GM23338 (cell line): ENCODE measurements at regions not wholly inside any gene's neighbourhood (a gene's known extent, or its start where the extent isn't known, plus 50 kb on each side); places are given as distances from the start of the nearest gene placed in this dataset.

ENCODE experiments used
- ATAC-seq: fragments of 200-7000 bp; cut with Tn5 transposase; 3 replicates; pipeline ENCODE4 v1.9.1; 2020
- DNase-seq: peaks from one replicate; pipeline ENCODE4 v3.0.0-alpha.2; 2015; ENCODE audit warnings: low spot score
- H2AFZ ChIP-seq: fragments of 200-600 bp; sonication (generic); 2 replicates; pipeline ENCODE4 v1.8.0; 2016; ENCODE audit warnings: antibody characterized with exemption, mild to moderate bottlenecking, moderate library complexity
- H3F3A ChIP-seq: fragments of 200-600 bp; sonication (generic); replicated peaks from 2 replicates; pipeline ENCODE4 v1.8.0; 2017; ENCODE audit warnings: antibody characterized with exemption, mixed run types, low read depth
- H3K27ac ChIP-seq: fragments of 200-600 bp; sonication (generic); 2 replicates; pipeline ENCODE4 v1.6.1; 2016; ENCODE audit warnings: low read depth
- H3K27me3 ChIP-seq: fragments of 200-600 bp; sonication (generic); 2 replicates; pipeline ENCODE4 v1.8.0; 2016; ENCODE audit warnings: mild to moderate bottlenecking, mixed run types, moderate library complexity; ENCODE audit not compliant: insufficient read depth
- H3K36me3 ChIP-seq: fragments of 200-600 bp; sonication (generic); 2 replicates; pipeline ENCODE4 v1.8.0; 2016; ENCODE audit warnings: mild to moderate bottlenecking; ENCODE audit not compliant: insufficient read depth
- H3K4me1 ChIP-seq: fragments of 200-600 bp; sonication (generic); 2 replicates; pipeline ENCODE4 v1.8.0; 2016; ENCODE audit warnings: mild to moderate bottlenecking, moderate library complexity; ENCODE audit not compliant: insufficient read depth
- H3K4me2 ChIP-seq: fragments of 200-600 bp; sonication (generic); 2 replicates; pipeline ENCODE4 v1.7.1; 2017; ENCODE audit warnings: mixed run types
- H3K4me3 ChIP-seq: fragments of 200-600 bp; sonication (generic); 2 replicates; pipeline ENCODE4 v1.6.1; 2016; ENCODE audit warnings: mixed run types
- H3K79me2 ChIP-seq: fragments of 200-600 bp; sonication (generic); replicated peaks from 2 replicates; pipeline ENCODE4 v1.8.0; 2017; ENCODE audit warnings: mild to moderate bottlenecking; ENCODE audit not compliant: insufficient read depth
- H3K9me2 ChIP-seq: fragments of 200-600 bp; sonication (generic); 2 replicates; pipeline ENCODE4 v1.8.0; 2017; ENCODE audit not compliant: insufficient read depth
- H4K20me1 ChIP-seq: fragments of 200-600 bp; sonication (generic); replicated peaks from 2 replicates; pipeline ENCODE4 v1.8.0; 2017; ENCODE audit warnings: mild to moderate bottlenecking; ENCODE audit not compliant: insufficient read depth
- H3K27ac Mint-ChIP-seq: 2 replicates; pipeline ENCODE4 v1.8.0; 2020; ENCODE audit warnings: inconsistent platforms, mild to moderate bottlenecking, moderate library complexity, mixed read lengths
- H3K27me3 Mint-ChIP-seq: 3 replicates; pipeline ENCODE4 v1.8.0; 2022; ENCODE audit warnings: low read depth, mild to moderate bottlenecking, moderate library complexity, mixed read lengths, inconsistent platforms; ENCODE audit not compliant: insufficient read depth, poor library complexity
- H3K36me3 Mint-ChIP-seq: 3 replicates; pipeline ENCODE4 v1.8.0; 2021; ENCODE audit warnings: low read depth, mild to moderate bottlenecking, inconsistent platforms, moderate library complexity, mixed read lengths
- H3K4me1 Mint-ChIP-seq: 3 replicates; pipeline ENCODE4 v1.8.0; 2020; ENCODE audit warnings: mild to moderate bottlenecking, inconsistent platforms, mixed read lengths
- H3K4me3 Mint-ChIP-seq: 3 replicates; pipeline ENCODE4 v1.8.0; 2021; ENCODE audit warnings: moderate library complexity, mild to moderate bottlenecking, inconsistent platforms, mixed read lengths
- H3K9me3 Mint-ChIP-seq: 3 replicates; pipeline ENCODE4 v1.8.0; 2020; ENCODE audit warnings: moderate library complexity, mild to moderate bottlenecking, inconsistent platforms, mixed read lengths
- CREB1 ChIP-seq: fragments of 250-450 bp; sonication (Bioruptor Pico); IDR thresholded peaks from 2 replicates; pipeline ENCODE4 v1.5.0; 2020; ENCODE audit warnings: low read depth, mild to moderate bottlenecking, moderate library complexity
- EZH2phosphoT487 ChIP-seq: fragments of 200-600 bp; sonication (generic); IDR thresholded peaks from one replicate; pipeline ENCODE4 v1.8.1; 2018; ENCODE audit warnings: antibody characterized with exemption; ENCODE audit not compliant: unreplicated experiment
- JUNB ChIP-seq: IDR thresholded peaks from one replicate; pipeline ENCODE4 v1.6.1; 2016; ENCODE audit warnings: antibody characterized with exemption; ENCODE audit not compliant: unreplicated experiment
- STAT1 ChIP-seq: IDR thresholded peaks from one replicate; pipeline ENCODE4 v1.6.1; 2016; ENCODE audit warnings: antibody characterized with exemption; ENCODE audit not compliant: unreplicated experiment
- ZNF114 ChIP-seq: fragments of 250-450 bp; sonication (Bioruptor Pico); IDR thresholded peaks from 2 replicates; pipeline ENCODE4 v1.5.0; 2020; ENCODE audit warnings: mild to moderate bottlenecking, moderate library complexity
- ZNF331 ChIP-seq: fragments of 250-450 bp; sonication (Bioruptor Pico); IDR thresholded peaks from 2 replicates; pipeline ENCODE4 v1.5.0; 2020; ENCODE audit warnings: low read depth, mild to moderate bottlenecking, moderate library complexity
- TF ChIP-seq, protein P1 (sequence below), 2 experiments: fragments of 200-600 bp in 1 of 2; sonication (generic) in 1 of 2; conservative IDR thresholded peaks; 2 replicates each; pipeline versions ENCODE4 v1.5.1 to v1.6.1; 2016 to 2017; ENCODE audit warnings: antibody characterized with exemption in 2 of 2, low read depth in 2 of 2, mild to moderate bottlenecking in 2 of 2, moderate library complexity in 1 of 2

DNA sequence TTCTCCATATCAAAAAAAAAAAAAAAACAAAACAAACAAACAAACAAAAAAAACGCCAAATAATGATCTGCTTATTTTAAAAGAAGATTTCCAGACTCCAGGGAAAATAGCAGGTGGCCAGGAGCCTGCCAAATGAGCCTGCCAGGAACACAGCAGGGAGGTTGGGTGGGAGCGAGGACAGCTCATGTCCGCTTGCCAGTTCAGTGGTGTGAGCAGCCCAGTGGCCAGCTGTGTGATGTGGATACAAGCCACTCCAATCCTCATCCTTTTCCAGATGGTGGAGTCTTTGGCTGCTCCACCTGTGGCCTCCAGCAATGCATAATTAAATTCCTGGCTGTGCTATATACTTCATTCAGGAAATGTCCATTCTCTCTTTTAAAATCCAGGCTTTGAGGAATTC is 1025.1 kb upstream of the C9orf72 start:
- DNase-seq (peak; percentile 7), ATAC-seq (no peak; the same call in 2 of the 3 replicates)
- Histone ChIP-seq H3K4me1 (peaks cover 8% of the 10 kb centered on the region; the same call in 1 of the 2 replicates), H3F3A (no peaks in the 10 kb centered on the region), H3K4me2 (no peak overlapping the region), H3K79me2 (no peaks in the 10 kb centered on the region), H4K20me1 (no peaks in the 10 kb centered on the region), H3K27ac (no peak overlapping the region), H2AFZ (no peak overlapping the region), H3K9me2 (no peaks in the 10 kb centered on the region), H3K4me3 (no peak overlapping the region), H3K36me3 (no peaks in the 10 kb centered on the region), H3K27me3 (no peaks in the 10 kb centered on the region)
- no peaks in the 10 kb centered on the region for H3K27me3 Mint-ChIP-seq
- H3K27ac Mint-ChIP-seq: no peak overlapping the region
- peaks cover 17% of the 10 kb centered on the region for H3K4me1 Mint-ChIP-seq
- H3K4me3 Mint-ChIP-seq: no peak overlapping the region
- no peaks in the 10 kb centered on the region for H3K36me3 Mint-ChIP-seq
- no peak for TF ChIP-seq ZNF331 (CRISPR knock-in tag)
- H3K9me3 Mint-ChIP-seq: no peaks in the 10 kb centered on the region

DNA sequence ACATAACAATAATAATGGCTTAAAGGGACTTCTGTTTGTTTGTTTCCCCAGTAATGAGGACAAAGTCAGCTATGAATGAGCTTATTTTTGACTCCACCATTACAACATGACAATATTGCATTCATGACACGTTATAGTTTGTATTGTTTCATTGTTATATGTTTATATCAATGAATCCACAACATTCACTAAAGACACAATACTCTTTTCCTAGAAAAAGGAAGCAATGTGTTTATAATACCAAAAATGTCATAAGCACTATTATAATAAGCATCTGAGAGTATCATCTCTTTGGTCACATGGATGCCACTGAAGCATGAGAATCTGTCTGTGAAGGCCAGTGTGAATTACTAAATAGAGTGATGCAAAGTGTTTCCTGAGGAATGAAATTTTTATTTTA is 1026.9 kb upstream of the C9orf72 start:
- Mint-ChIP-seq H3K27me3 (no peaks in the 10 kb centered on the region), H3K36me3 (no peaks in the 10 kb centered on the region), H3K9me3 (no peaks in the 10 kb centered on the region), H3K4me1 (peaks cover 17% of the 10 kb centered on the region), H3K27ac (no peak overlapping the region), H3K4me3 (no peak overlapping the region)
- Histone ChIP-seq H3F3A (no peaks in the 10 kb centered on the region), H3K27ac (no peak overlapping the region), H3K27me3 (no peaks in the 10 kb centered on the region), H3K36me3 (no peaks in the 10 kb centered on the region), H3K4me1 (peaks cover 8% of the 10 kb centered on the region; the same call in 1 of the 2 replicates), H2AFZ (no peak overlapping the region), H3K4me3 (no peak overlapping the region), H3K79me2 (no peaks in the 10 kb centered on the region), H3K9me2 (no peaks in the 10 kb centered on the region), H3K4me2 (no peak overlapping the region), H4K20me1 (no peaks in the 10 kb centered on the region)
- no peak for DNase-seq
- TF ChIP-seq STAT1: no peak
- TF ChIP-seq EZH2phosphoT487: no peak
- TF ChIP-seq, protein P1, sequence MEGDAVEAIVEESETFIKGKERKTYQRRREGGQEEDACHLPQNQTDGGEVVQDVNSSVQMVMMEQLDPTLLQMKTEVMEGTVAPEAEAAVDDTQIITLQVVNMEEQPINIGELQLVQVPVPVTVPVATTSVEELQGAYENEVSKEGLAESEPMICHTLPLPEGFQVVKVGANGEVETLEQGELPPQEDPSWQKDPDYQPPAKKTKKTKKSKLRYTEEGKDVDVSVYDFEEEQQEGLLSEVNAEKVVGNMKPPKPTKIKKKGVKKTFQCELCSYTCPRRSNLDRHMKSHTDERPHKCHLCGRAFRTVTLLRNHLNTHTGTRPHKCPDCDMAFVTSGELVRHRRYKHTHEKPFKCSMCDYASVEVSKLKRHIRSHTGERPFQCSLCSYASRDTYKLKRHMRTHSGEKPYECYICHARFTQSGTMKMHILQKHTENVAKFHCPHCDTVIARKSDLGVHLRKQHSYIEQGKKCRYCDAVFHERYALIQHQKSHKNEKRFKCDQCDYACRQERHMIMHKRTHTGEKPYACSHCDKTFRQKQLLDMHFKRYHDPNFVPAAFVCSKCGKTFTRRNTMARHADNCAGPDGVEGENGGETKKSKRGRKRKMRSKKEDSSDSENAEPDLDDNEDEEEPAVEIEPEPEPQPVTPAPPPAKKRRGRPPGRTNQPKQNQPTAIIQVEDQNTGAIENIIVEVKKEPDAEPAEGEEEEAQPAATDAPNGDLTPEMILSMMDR (conservative IDR thresholded peaks at IDR 0.05; ENCODE audit: low read depth in 2 of 2): no peak
- no peak for TF ChIP-seq ZNF114
- TF ChIP-seq CREB1 (CRISPR knock-in tag): no peak
- no peak for ATAC-seq

DNA sequence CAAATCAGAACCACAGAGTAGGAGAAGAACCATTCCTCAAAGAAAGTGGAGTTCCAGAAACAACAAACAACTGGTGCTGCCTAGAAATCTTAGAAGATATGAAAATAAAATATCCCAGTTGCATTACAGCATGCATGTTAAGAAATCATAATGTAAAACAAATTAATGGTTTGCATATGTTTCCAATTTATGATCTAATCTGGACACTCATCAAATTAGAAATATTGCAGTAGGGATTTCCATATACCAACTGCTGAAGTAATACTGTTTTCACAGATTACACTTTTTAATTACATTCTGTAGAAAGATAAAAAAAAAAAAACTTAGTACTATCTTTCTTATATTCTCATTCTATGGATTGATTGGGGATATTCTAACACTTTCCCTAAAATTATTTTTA is 1034.6 kb upstream of the C9orf72 start:
- Histone ChIP-seq H3K27ac (no peak overlapping the region), H3K4me2 (no peak overlapping the region), H4K20me1 (no peaks in the 10 kb centered on the region), H2AFZ (no peak overlapping the region), H3K4me1 (peaks cover 9% of the 10 kb centered on the region; the same call in 1 of the 2 replicates), H3K36me3 (no peaks in the 10 kb centered on the region), H3K27me3 (no peaks in the 10 kb centered on the region), H3K79me2 (no peaks in the 10 kb centered on the region), H3F3A (no peaks in the 10 kb centered on the region), H3K9me2 (no peaks in the 10 kb centered on the region), H3K4me3 (no peak overlapping the region)
- Mint-ChIP-seq H3K27me3 (peaks cover 2% of the 10 kb centered on the region), H3K27ac (no peak overlapping the region), H3K9me3 (no peaks in the 10 kb centered on the region), H3K4me1 (peaks cover 12% of the 10 kb centered on the region), H3K36me3 (no peaks in the 10 kb centered on the region), H3K4me3 (no peak overlapping the region)
- DNase-seq: no peak
- TF ChIP-seq ZNF114: no peak
- no peak for TF ChIP-seq JUNB
- TF ChIP-seq, protein P1 (conservative IDR thresholded peaks at IDR 0.05; ENCODE audit: low read depth in 2 of 2): no peak
- no peak for TF ChIP-seq ZNF331 (CRISPR knock-in tag)
- no peak for ATAC-seq
